H1 (cell line): ENCODE measurements at regions not wholly inside any gene's neighbourhood (a gene's known extent, or its start where the extent isn't known, plus 50 kb on each side); places are given as distances from the start of the nearest gene placed in this dataset.

ENCODE experiments used
- HDAC6 ChIP-seq: IDR thresholded peaks from one replicate; pipeline ENCODE4 v1.7.1; 2012; ENCODE audit warnings: low read depth, mild to moderate bottlenecking, inconsistent platforms, low read length, moderate library complexity
- PHF8 ChIP-seq: fragments of 200-600 bp; sonication (generic); conservative IDR thresholded peaks from 2 replicates; pipeline ENCODE4 v1.7.1; 2012; ENCODE audit warnings: low read depth, mild to moderate bottlenecking, inconsistent platforms, low read length, moderate library complexity
- POU5F1 ChIP-seq: IDR thresholded peaks from 2 replicates; pipeline ENCODE4 v1.6.1; 2011; ENCODE audit warnings: low read depth, mild to moderate bottlenecking, low read length, moderate library complexity

- no peak for TF ChIP-seq PHF8
- TF ChIP-seq POU5F1: no peak
- TF ChIP-seq HDAC6: no peak
- TF ChIP-seq, all 59 proteins: peak for 0
These were observed 84.6 kb upstream of the ATF7IP start (continued) for GRCh38 chr12:14280921-14281320.
